ENCODE measurements at regions not wholly inside any gene's neighbourhood (a gene's known extent, or its start where the extent isn't known, plus 50 kb on each side); places are given as distances from the start of the nearest gene placed in this dataset.

- H3K9me3 Mint-ChIP-seq, result no peaks in the 10 kb centered on the region
- H3K36me3 Mint-ChIP-seq (ENCODE audit: low read depth), result no peaks in the 10 kb centered on the region
- H3K4me3 Mint-ChIP-seq, result no peak overlapping the region
- DNase-seq, result no peak
- CTCF ChIA-PET, result interaction anchor here (0.6 kb wide), 1 partner anchor 52 kb away, joined by 5 read pairs; no protein-coding TSS in a partner anchor
- no peaks in the 10 kb centered on the region for H3K27me3 Mint-ChIP-seq (ENCODE audit: low read depth)
- H3K27ac Mint-ChIP-seq, result no peak overlapping the region
- no peaks in the 10 kb centered on the region for H3K4me1 Mint-ChIP-seq (ENCODE audit: low read depth)
- intact Hi-C loops (cut with micrococcal nuclease), result no loop called here
Observed at GRCh38 chr4:36618102-36618501, 336.7 kb downstream of the DTHD1 start.

- Mint-ChIP-seq H3K36me3 (ENCODE audit: low read depth) (no peaks in the 10 kb centered on the region), H3K27ac (no peak overlapping the region), H3K27me3 (ENCODE audit: low read depth) (no peaks in the 10 kb centered on the region), H3K4me1 (ENCODE audit: low read depth) (no peaks in the 10 kb centered on the region), H3K4me3 (no peak overlapping the region), H3K9me3 (no peaks in the 10 kb centered on the region)
- no peak for DNase-seq
- CTCF ChIA-PET, result interaction anchor here (1.0 kb wide), 1 partner anchor 35 kb away, joined by 3 read pairs; no protein-coding TSS in a partner anchor
- intact Hi-C loops (cut with micrococcal nuclease), result no loop called here
Observed at GRCh38 chr4:36624030-36624429, 342.6 kb downstream of the DTHD1 start.

GRCh38 chr4:36638273-36638811 lies 356.9 kb downstream of the DTHD1 start:
- no peaks in the 10 kb centered on the region for H3K27me3 Mint-ChIP-seq (ENCODE audit: low read depth)
- no peak overlapping the region for H3K4me3 Mint-ChIP-seq
- H3K9me3 Mint-ChIP-seq, result no peaks in the 10 kb centered on the region
- no peak overlapping the region for H3K27ac Mint-ChIP-seq
- H3K36me3 Mint-ChIP-seq (ENCODE audit: low read depth), result no peaks in the 10 kb centered on the region
- H3K4me1 Mint-ChIP-seq (ENCODE audit: low read depth), result no peaks in the 10 kb centered on the region
- intact Hi-C loops (cut with micrococcal nuclease), result no loop called here
- no peak for DNase-seq
- CTCF ChIA-PET, result no interaction called here

GRCh38 chr4:36640876-36641275 lies 359.5 kb downstream of the DTHD1 start:
- intact Hi-C loops (cut with micrococcal nuclease), result no loop called here

GRCh38 chr4:36651253-36651652 lies 369.8 kb downstream of the DTHD1 start:
- Mint-ChIP-seq H3K36me3 (ENCODE audit: low read depth) (no peaks in the 10 kb centered on the region), H3K27ac (no peak overlapping the region), H3K27me3 (ENCODE audit: low read depth) (no peaks in the 10 kb centered on the region), H3K9me3 (no peaks in the 10 kb centered on the region), H3K4me1 (ENCODE audit: low read depth) (peaks cover 3% of the 10 kb centered on the region), H3K4me3 (no peak overlapping the region)
- intact Hi-C loops (cut with micrococcal nuclease), result loop anchor here (2.0 kb wide), 1 partner anchor 98 kb away; no protein-coding TSS in a partner anchor
- peak; percentile 28 for DNase-seq
- CTCF ChIA-PET, result no interaction called here

More at GRCh38 chr4:36640876-36641275, 359.5 kb downstream of the DTHD1 start:
- CTCF ChIA-PET, result interaction anchor here (0.9 kb wide), 1 partner anchor 241 kb away, joined by 3 read pairs; no protein-coding TSS in a partner anchor
- Mint-ChIP-seq H3K27me3 (ENCODE audit: low read depth) (no peaks in the 10 kb centered on the region), H3K4me1 (ENCODE audit: low read depth) (no peaks in the 10 kb centered on the region), H3K36me3 (ENCODE audit: low read depth) (no peaks in the 10 kb centered on the region), H3K27ac (no peak overlapping the region), H3K4me3 (no peak overlapping the region), H3K9me3 (no peaks in the 10 kb centered on the region)
- DNase-seq, result no peak

GRCh38 chr4:36652857-36653256 lies 371.4 kb downstream of the DTHD1 start:
- Mint-ChIP-seq H3K9me3 (no peaks in the 10 kb centered on the region), H3K4me3 (no peak overlapping the region), H3K27me3 (ENCODE audit: low read depth) (no peaks in the 10 kb centered on the region), H3K4me1 (ENCODE audit: low read depth) (peaks cover 3% of the 10 kb centered on the region), H3K27ac (no peak overlapping the region), H3K36me3 (ENCODE audit: low read depth) (no peaks in the 10 kb centered on the region)
- no peak for DNase-seq
- CTCF ChIA-PET, result interaction anchor here (0.6 kb wide), 1 partner anchor 266 kb away, joined by 5 read pairs; no protein-coding TSS in a partner anchor
- intact Hi-C loops (cut with micrococcal nuclease), result no loop called here

- Mint-ChIP-seq H3K4me1 (ENCODE audit: low read depth) (no peaks in the 10 kb centered on the region), H3K36me3 (ENCODE audit: low read depth) (no peaks in the 10 kb centered on the region), H3K27ac (no peak overlapping the region), H3K27me3 (ENCODE audit: low read depth) (no peaks in the 10 kb centered on the region), H3K4me3 (no peak overlapping the region), H3K9me3 (no peaks in the 10 kb centered on the region)
- CTCF ChIA-PET, result no interaction called here
- intact Hi-C loops (cut with micrococcal nuclease), result no loop called here
- DNase-seq, result no peak
Observed at GRCh38 chr4:36665985-36666527, 384.6 kb downstream of the DTHD1 start.

- Mint-ChIP-seq H3K4me3 (no peak overlapping the region), H3K36me3 (ENCODE audit: low read depth) (no peaks in the 10 kb centered on the region), H3K27me3 (ENCODE audit: low read depth) (peaks cover 2% of the 10 kb centered on the region), H3K27ac (no peak overlapping the region), H3K4me1 (ENCODE audit: low read depth) (no peaks in the 10 kb centered on the region), H3K9me3 (no peaks in the 10 kb centered on the region)
- CTCF ChIA-PET, result no interaction called here
- intact Hi-C loops (cut with micrococcal nuclease), result no loop called here
- no peak for DNase-seq
Observed at GRCh38 chr4:36675436-36675835, 394.0 kb downstream of the DTHD1 start.

- H3K9me3 Mint-ChIP-seq, result peaks cover 1% of the 10 kb centered on the region
- intact Hi-C loops (cut with micrococcal nuclease), result no loop called here
- no peaks in the 10 kb centered on the region for H3K36me3 Mint-ChIP-seq (ENCODE audit: low read depth)
- DNase-seq, result no peak
- no peaks in the 10 kb centered on the region for H3K4me1 Mint-ChIP-seq (ENCODE audit: low read depth)
- H3K27me3 Mint-ChIP-seq (ENCODE audit: low read depth), result peaks cover 2% of the 10 kb centered on the region
- H3K4me3 Mint-ChIP-seq, result no peak overlapping the region
- H3K27ac Mint-ChIP-seq, result no peak overlapping the region
- CTCF ChIA-PET, result no interaction called here
Observed at GRCh38 chr4:36676139-36677050, 395.0 kb downstream of the DTHD1 start.

GRCh38 chr4:36677112-36677511 lies 395.7 kb downstream of the DTHD1 start:
- H3K27ac Mint-ChIP-seq, result no peak overlapping the region
- intact Hi-C loops (cut with micrococcal nuclease), result no loop called here
- H3K27me3 Mint-ChIP-seq (ENCODE audit: low read depth), result peaks cover 2% of the 10 kb centered on the region
- no peak for DNase-seq
- CTCF ChIA-PET, result no interaction called here
- H3K4me3 Mint-ChIP-seq, result no peak overlapping the region
- peaks cover 1% of the 10 kb centered on the region for H3K9me3 Mint-ChIP-seq
- H3K4me1 Mint-ChIP-seq (ENCODE audit: low read depth), result no peaks in the 10 kb centered on the region
- H3K36me3 Mint-ChIP-seq (ENCODE audit: low read depth), result no peaks in the 10 kb centered on the region

- Mint-ChIP-seq H3K4me3 (no peak overlapping the region), H3K27ac (no peak overlapping the region), H3K4me1 (ENCODE audit: low read depth) (no peaks in the 10 kb centered on the region), H3K27me3 (ENCODE audit: low read depth) (peaks cover 2% of the 10 kb centered on the region), H3K9me3 (peaks cover 1% of the 10 kb centered on the region), H3K36me3 (ENCODE audit: low read depth) (no peaks in the 10 kb centered on the region)
- CTCF ChIA-PET, result no interaction called here
- DNase-seq, result no peak
- intact Hi-C loops (cut with micrococcal nuclease), result no loop called here
Observed at GRCh38 chr4:36677874-36678273, 396.5 kb downstream of the DTHD1 start.

- H3K9me3 Mint-ChIP-seq, result no peaks in the 10 kb centered on the region
- H3K4me1 Mint-ChIP-seq (ENCODE audit: low read depth), result no peaks in the 10 kb centered on the region
- CTCF ChIA-PET, result no interaction called here
- H3K27ac Mint-ChIP-seq, result no peak overlapping the region
- no peaks in the 10 kb centered on the region for H3K36me3 Mint-ChIP-seq (ENCODE audit: low read depth)
- no peak for DNase-seq
- intact Hi-C loops (cut with micrococcal nuclease), result no loop called here
- H3K27me3 Mint-ChIP-seq (ENCODE audit: low read depth), result no peaks in the 10 kb centered on the region
- no peak overlapping the region for H3K4me3 Mint-ChIP-seq
Observed at GRCh38 chr4:36687681-36688080, 406.3 kb downstream of the DTHD1 start.
